GM19328 (cell line): ENCODE measurements at regions not wholly inside any gene's neighbourhood (a gene's known extent, or its start where the extent isn't known, plus 50 kb on each side); places are given as distances from the start of the nearest gene placed in this dataset.

Experiments
- ATAC-seq: cut with Tn5 transposase; IDR thresholded peaks from one replicate; pipeline ENCODE4 v1.9.1; 2021; ENCODE audit warnings: mild to moderate bottlenecking, moderate library complexity; ENCODE audit not compliant: unreplicated experiment

GRCh38 chr13:44318161-44318560 lies 55.5 kb upstream of the SERP2 start:
- no peak for ATAC-seq

- no peak for ATAC-seq
Measured at GRCh38 chr13:44320611-44321010, 53.0 kb upstream of the SERP2 start.

GRCh38 chr13:44321961-44322360 lies 51.7 kb upstream of the SERP2 start:
- no peak for ATAC-seq

- no peak for ATAC-seq
Measured at GRCh38 chr13:44322928-44323327, 50.7 kb upstream of the SERP2 start.

GRCh38 chr13:44323754-44324153 lies 49.9 kb upstream of the SERP2 start:
- no peak for ATAC-seq
